ENCODE measurements at regions not wholly inside any gene's neighbourhood (a gene's known extent, or its start where the extent isn't known, plus 50 kb on each side); places are given as distances from the start of the nearest gene placed in this dataset.

DNA sequence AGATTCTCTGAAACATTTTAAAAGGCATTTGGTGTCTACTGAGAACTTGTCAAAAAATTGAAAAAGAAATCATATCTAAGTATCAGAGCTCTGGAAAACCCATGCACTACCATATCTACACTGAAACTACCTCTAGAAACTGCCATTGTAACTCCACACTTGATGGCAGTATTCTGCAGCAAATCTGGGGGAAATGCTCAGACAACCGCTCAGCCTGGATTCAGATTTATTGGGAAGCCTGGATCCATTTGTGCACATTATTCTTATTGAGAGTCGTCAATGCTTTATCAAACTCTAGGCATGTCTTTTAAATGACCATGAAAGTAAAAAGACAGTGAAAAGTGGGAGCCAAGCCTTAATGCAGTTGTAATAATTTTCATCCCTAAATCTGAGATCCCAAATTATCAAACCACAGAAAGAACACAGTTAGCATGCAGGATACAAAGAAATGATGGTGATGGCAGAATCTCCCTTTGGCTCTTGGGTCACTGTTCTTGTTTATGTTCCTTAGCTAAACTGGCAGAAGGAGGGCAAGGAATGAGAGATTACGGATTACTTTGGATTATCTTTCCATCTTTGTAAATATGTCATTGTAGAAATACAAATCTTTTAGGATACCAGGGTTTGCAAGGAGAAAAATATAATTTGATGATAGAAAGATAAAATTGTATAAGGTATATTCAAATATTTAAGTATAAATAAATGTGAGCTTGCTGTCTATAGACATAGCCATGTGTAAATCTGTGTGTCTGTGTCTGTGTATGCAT, 512.1 kb upstream of the SYT4 start:
- H3K4me1 Mint-ChIP-seq = no peaks in the 10 kb centered on the region
- no peak for ATAC-seq
- POLR2A ChIA-PET = no interaction called here
- no peaks in the 10 kb centered on the region for H3K27me3 Mint-ChIP-seq
- H3K9me3 Mint-ChIP-seq (ENCODE audit: low read depth) = no peaks in the 10 kb centered on the region
- intact Hi-C loops (cut with DNase I, micrococcal nuclease) = no loop called here
- no peak for DNase-seq
- H3K27ac Mint-ChIP-seq = no peak overlapping the region
- H3K4me3 Mint-ChIP-seq = no peak overlapping the region
- CTCF ChIA-PET = no interaction called here
- H3K36me3 Mint-ChIP-seq (ENCODE audit: low read depth) = no peaks in the 10 kb centered on the region

DNA sequence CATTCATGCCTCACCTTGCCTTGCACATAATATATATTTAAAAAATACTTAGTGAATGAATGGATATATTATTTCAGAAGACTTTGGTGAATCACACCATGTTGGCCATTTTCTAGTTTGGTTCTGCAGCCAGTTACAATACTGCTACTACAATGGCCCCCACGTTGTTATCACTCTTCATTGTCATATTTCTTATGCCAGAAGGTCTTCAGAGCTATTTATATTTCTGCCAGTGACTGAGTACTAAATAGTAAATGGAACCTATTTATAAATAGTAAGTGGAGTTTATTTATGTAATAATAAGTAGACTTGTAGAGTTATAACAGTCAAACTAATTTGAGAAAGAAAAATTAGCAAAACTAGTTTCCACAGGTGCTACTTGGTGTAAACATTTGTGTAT, 516.6 kb upstream of the SYT4 start:
- ChIA-PET CTCF (no interaction called here), POLR2A (no interaction called here)
- H3K27ac Mint-ChIP-seq = no peak overlapping the region
- no peak overlapping the region for H3K4me3 Mint-ChIP-seq
- H3K36me3 Mint-ChIP-seq (ENCODE audit: low read depth) = no peaks in the 10 kb centered on the region
- H3K27me3 Mint-ChIP-seq = no peaks in the 10 kb centered on the region
- H3K4me1 Mint-ChIP-seq = no peaks in the 10 kb centered on the region
- H3K9me3 Mint-ChIP-seq (ENCODE audit: low read depth) = no peaks in the 10 kb centered on the region
- DNase-seq (no peak), ATAC-seq (no peak)
- intact Hi-C loops (cut with DNase I, micrococcal nuclease) = no loop called here

DNA sequence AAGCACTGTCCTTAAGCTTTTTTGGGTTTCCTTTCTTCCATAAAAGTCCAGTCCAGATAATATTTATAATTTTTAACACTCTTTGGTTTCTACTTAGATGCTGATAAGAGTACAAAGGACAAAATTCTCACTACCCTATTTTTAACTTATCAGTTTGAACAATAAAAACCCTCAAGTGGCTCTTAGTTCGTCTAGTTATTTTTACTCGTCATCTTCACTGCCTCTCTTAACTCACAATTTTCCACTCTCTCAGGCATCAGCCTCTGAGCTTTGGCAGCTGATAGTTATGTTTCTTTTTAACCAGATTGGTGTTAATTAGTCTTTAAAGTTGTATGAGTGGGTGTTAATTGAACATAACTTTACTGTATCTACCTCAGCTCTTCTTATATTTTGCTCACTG, 517.1 kb upstream of the SYT4 start:
- ChIA-PET POLR2A (no interaction called here), CTCF (no interaction called here)
- Mint-ChIP-seq H3K9me3 (ENCODE audit: low read depth) (no peaks in the 10 kb centered on the region), H3K36me3 (ENCODE audit: low read depth) (no peaks in the 10 kb centered on the region), H3K4me1 (no peaks in the 10 kb centered on the region), H3K27ac (no peak overlapping the region), H3K27me3 (no peaks in the 10 kb centered on the region), H3K4me3 (no peak overlapping the region)
- DNase-seq = no peak
- intact Hi-C loops (cut with DNase I, micrococcal nuclease) = no loop called here
- ATAC-seq = no peak

DNA sequence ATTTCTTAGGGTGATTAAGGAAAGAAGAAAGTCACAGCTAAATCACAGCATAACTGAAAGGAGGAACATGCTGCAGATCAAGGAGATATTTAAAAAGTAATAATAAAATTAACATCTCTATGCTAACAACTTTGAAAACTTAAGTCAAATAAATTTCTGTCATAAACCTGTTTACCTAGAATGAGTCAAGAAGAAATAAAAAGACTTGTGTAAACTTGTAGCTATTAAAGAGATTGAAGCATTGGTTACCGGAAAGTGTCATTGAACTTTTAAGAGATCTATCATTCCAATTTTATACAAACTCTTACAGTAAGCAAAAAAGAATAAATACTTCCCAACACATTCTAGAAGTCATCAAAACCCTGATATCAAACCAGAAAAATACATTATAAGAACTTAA, 520.1 kb upstream of the SYT4 start:
- H3K9me3 Mint-ChIP-seq (ENCODE audit: low read depth) = no peaks in the 10 kb centered on the region
- H3K27me3 Mint-ChIP-seq = no peaks in the 10 kb centered on the region
- ChIA-PET POLR2A (no interaction called here), CTCF (no interaction called here)
- no peak for DNase-seq
- ATAC-seq = no peak
- no peak overlapping the region for H3K4me3 Mint-ChIP-seq
- intact Hi-C loops (cut with DNase I, micrococcal nuclease) = no loop called here
- H3K36me3 Mint-ChIP-seq (ENCODE audit: low read depth) = no peaks in the 10 kb centered on the region
- no peak overlapping the region for H3K27ac Mint-ChIP-seq
- no peaks in the 10 kb centered on the region for H3K4me1 Mint-ChIP-seq

DNA sequence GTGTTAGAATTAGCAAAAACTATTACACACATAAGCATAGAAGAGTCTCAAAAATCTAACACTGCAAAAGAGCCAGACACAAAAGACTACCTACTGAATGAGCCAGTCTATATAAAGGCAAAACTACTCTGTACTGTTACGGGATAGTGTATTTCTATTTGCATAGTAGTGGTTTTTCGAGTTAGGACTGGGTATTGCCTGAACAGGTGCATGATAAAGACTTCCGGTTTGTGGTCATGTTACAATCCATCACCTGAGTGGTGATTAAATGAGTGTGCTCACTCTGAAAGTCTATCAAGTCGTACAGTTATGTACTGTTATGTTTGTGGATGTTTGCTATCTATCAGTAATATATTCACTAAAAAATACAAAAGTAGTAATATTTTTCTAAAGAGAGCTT, 523.3 kb upstream of the SYT4 start:
- intact Hi-C loops (cut with DNase I, micrococcal nuclease) = no loop called here
- Mint-ChIP-seq H3K4me3 (no peak overlapping the region), H3K27ac (no peak overlapping the region), H3K27me3 (no peaks in the 10 kb centered on the region), H3K9me3 (ENCODE audit: low read depth) (peaks cover 3% of the 10 kb centered on the region), H3K36me3 (ENCODE audit: low read depth) (no peaks in the 10 kb centered on the region), H3K4me1 (no peaks in the 10 kb centered on the region)
- POLR2A ChIA-PET = no interaction called here
- no peak for DNase-seq
- CTCF ChIA-PET = no interaction called here
- no peak for ATAC-seq

DNA sequence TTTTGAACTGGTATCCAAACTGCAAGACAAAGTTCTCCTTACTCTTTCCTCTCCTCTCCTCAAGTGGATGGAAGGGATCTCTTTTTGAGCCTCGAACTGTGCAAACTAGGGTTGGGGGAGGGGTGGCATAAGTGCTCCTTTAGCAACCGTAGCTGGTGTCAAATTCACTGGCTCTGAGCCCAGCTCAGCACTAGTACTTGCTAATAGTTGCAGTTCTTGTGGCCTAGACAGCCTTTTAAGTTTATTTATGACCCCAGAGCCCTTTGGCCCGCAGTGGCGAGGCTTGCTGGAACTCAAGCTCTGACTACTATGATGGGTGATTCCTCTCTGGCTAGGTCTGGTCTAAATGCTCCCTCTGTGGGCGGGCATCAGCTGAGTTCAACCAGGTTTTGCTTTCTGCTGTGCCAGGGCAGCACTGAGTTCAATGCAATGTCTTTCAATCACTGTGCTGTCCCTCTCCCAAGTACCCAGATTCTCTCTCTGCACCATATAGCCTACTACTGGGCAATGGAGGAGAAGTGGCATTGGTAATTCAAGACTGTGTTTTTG, 528.4 kb upstream of the SYT4 start:
- Mint-ChIP-seq H3K27ac (no peak overlapping the region), H3K36me3 (ENCODE audit: low read depth) (no peaks in the 10 kb centered on the region), H3K4me1 (no peaks in the 10 kb centered on the region), H3K9me3 (ENCODE audit: low read depth) (peaks cover 3% of the 10 kb centered on the region), H3K27me3 (no peaks in the 10 kb centered on the region), H3K4me3 (no peak overlapping the region)
- intact Hi-C loops (cut with DNase I, micrococcal nuclease) = no loop called here
- ChIA-PET POLR2A (no interaction called here), CTCF (interaction anchor here (0.6 kb wide), 1 partner anchor 585 kb away, joined by 3 read pairs; no protein-coding TSS in a partner anchor)
- ATAC-seq = no peak
- no peak for DNase-seq

DNA sequence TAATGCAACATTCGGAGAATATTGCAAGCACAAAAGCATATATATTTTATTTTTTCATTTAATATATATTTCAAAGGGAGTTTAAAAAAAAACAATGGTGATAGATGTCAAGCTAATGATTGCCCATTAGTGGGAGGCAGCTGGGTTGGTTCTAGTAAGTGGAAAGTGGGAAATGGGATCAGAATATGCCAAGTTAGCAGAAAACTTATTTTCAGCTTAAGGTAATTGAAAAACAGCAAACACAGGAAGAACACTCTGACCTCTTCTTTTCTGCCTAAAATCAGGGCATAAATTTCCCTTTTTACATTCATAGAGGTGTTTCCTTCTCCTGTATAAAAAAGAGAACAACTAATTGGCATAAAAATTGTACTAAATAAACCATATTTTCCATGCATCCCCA, 535.3 kb upstream of the SYT4 start:
- H3K9me3 Mint-ChIP-seq (ENCODE audit: low read depth) = no peaks in the 10 kb centered on the region
- POLR2A ChIA-PET = no interaction called here
- DNase-seq (no peak), ATAC-seq (no peak)
- intact Hi-C loops (cut with DNase I, micrococcal nuclease) = no loop called here
- H3K4me1 Mint-ChIP-seq = no peaks in the 10 kb centered on the region
- no peak overlapping the region for H3K27ac Mint-ChIP-seq
- H3K4me3 Mint-ChIP-seq = no peak overlapping the region
- no peaks in the 10 kb centered on the region for H3K36me3 Mint-ChIP-seq (ENCODE audit: low read depth)
- no peaks in the 10 kb centered on the region for H3K27me3 Mint-ChIP-seq
- CTCF ChIA-PET = no interaction called here

DNA sequence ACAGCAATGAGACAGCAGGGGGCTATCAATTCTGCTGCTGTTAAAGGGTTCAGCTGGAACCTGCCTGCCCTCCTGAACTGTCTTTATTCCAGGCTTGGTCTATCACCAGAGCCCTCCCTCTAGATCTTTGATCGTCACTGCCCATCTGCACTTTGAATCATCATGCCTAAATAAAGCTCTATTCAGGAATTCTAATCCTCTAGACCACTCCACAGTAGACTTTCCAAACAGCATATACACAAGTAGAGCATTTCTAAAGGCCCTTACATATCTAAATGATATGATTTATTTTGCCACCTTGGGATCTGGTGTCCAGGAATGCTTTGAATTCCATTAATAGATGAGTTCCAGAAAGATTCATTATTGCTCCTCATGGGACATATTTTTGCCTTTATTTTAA, 542.1 kb upstream of the SYT4 start:
- ChIA-PET CTCF (interaction anchor here (0.5 kb wide), 1 partner anchor 8 kb away, joined by 3 read pairs; no protein-coding TSS in a partner anchor), POLR2A (no interaction called here)
- no peaks in the 10 kb centered on the region for H3K27me3 Mint-ChIP-seq
- H3K27ac Mint-ChIP-seq = no peak overlapping the region
- intact Hi-C loops (cut with DNase I, micrococcal nuclease) = no loop called here
- ATAC-seq = no peak
- no peak for DNase-seq
- H3K9me3 Mint-ChIP-seq (ENCODE audit: low read depth) = no peaks in the 10 kb centered on the region
- no peaks in the 10 kb centered on the region for H3K4me1 Mint-ChIP-seq
- no peak overlapping the region for H3K4me3 Mint-ChIP-seq
- H3K36me3 Mint-ChIP-seq (ENCODE audit: low read depth) = no peaks in the 10 kb centered on the region

DNA sequence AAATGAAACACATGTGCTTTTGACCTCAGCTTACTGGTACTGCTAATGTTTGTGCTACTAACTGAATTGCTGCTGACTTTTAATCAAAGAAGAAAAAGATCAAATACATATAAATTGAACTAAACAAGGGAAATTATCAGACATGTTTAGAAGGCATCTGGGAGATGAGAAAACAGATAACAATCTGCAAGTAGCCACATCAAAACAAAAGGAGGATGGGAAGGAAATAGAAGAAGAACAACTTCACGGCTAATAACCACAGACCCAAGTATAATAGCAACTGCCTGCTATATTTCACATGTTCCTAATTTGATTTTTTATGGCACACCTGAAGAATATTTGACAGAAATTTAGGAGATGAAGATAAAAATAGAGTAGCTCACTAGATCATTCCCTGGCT, 542.6 kb upstream of the SYT4 start:
- Mint-ChIP-seq H3K9me3 (ENCODE audit: low read depth) (no peaks in the 10 kb centered on the region), H3K36me3 (ENCODE audit: low read depth) (no peaks in the 10 kb centered on the region), H3K27me3 (no peaks in the 10 kb centered on the region), H3K27ac (no peak overlapping the region), H3K4me1 (no peaks in the 10 kb centered on the region), H3K4me3 (no peak overlapping the region)
- intact Hi-C loops (cut with DNase I, micrococcal nuclease) = no loop called here
- ChIA-PET CTCF (no interaction called here), POLR2A (no interaction called here)
- ATAC-seq (no peak), DNase-seq (no peak)

DNA sequence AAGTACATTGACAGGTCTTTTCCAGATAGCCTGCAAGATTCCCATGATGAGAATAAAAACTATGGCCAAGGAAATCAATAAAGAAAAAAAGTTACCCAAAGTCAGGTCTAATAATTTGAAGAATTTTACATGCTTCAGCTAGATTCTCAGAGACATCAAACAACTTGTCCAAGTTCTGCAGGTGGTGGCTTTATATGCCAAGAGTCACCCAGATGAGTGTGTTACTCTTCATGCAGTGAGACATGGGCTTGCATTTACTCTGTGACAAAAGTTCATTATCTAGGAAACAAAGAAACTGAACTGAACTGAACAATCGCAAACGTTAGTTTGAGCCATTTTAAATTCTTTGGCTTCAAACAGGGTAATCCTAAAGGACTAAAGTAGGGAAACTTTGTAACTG, 548.5 kb upstream of the SYT4 start:
- no peaks in the 10 kb centered on the region for H3K9me3 Mint-ChIP-seq (ENCODE audit: low read depth)
- no peak overlapping the region for H3K4me3 Mint-ChIP-seq
- ATAC-seq (no peak), DNase-seq (no peak)
- H3K4me1 Mint-ChIP-seq = no peaks in the 10 kb centered on the region
- no peaks in the 10 kb centered on the region for H3K27me3 Mint-ChIP-seq
- intact Hi-C loops (cut with DNase I, micrococcal nuclease) = no loop called here
- H3K36me3 Mint-ChIP-seq (ENCODE audit: low read depth) = no peaks in the 10 kb centered on the region
- H3K27ac Mint-ChIP-seq = no peak overlapping the region
- ChIA-PET POLR2A (no interaction called here), CTCF (no interaction called here)

DNA sequence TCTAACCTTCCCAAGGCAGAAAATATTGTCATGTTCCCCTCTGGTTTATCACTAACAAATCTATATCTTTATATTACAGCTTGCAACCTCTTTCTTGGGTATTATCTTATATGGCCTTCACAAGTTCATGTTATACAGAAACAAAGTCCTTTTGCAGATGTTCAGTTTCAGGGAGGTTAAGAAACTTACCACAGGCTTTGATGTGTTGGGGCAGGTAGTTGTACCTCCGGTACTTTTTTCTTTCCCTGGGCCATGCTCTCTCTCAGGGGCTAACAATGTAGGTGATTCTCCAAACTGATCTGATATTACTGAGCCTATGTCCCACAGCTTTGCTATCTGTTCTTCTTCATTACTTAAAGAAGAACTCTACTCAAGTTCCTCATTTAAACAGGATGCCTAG, 548.9 kb upstream of the SYT4 start:
- DNase-seq (no peak), ATAC-seq (no peak)
- Mint-ChIP-seq H3K9me3 (ENCODE audit: low read depth) (no peaks in the 10 kb centered on the region), H3K4me1 (no peaks in the 10 kb centered on the region), H3K27ac (no peak overlapping the region), H3K27me3 (no peaks in the 10 kb centered on the region), H3K4me3 (no peak overlapping the region), H3K36me3 (ENCODE audit: low read depth) (no peaks in the 10 kb centered on the region)
- ChIA-PET POLR2A (no interaction called here), CTCF (no interaction called here)
- intact Hi-C loops (cut with DNase I, micrococcal nuclease) = no loop called here

DNA sequence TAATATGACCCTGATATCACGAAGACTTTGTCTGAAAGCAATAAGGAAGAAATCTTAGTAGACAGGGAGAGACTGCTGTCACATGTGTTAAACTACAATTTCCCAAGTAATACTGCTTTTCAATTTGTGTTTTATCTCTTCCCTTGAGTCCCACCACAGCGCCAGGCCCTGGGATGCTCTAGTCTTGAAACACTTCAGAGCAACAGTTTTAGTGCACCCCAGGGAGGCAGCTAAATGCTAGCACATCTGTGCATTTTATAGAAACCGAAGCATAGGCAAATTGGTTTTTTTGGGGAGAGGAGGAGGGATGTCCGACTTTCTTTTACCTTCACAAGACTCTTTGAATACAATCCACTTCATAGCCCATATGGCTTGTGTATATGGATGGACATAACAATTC, 550.0 kb upstream of the SYT4 start:
- H3K9me3 Mint-ChIP-seq (ENCODE audit: low read depth) = no peaks in the 10 kb centered on the region
- no peaks in the 10 kb centered on the region for H3K36me3 Mint-ChIP-seq (ENCODE audit: low read depth)
- H3K27ac Mint-ChIP-seq = no peak overlapping the region
- ATAC-seq (no peak), DNase-seq (no peak)
- ChIA-PET CTCF (interaction anchor here (0.6 kb wide), 1 partner anchor 8 kb away, joined by 3 read pairs; no protein-coding TSS in a partner anchor), POLR2A (no interaction called here)
- H3K4me1 Mint-ChIP-seq = no peaks in the 10 kb centered on the region
- no peaks in the 10 kb centered on the region for H3K27me3 Mint-ChIP-seq
- no peak overlapping the region for H3K4me3 Mint-ChIP-seq
- intact Hi-C loops (cut with DNase I, micrococcal nuclease) = no loop called here

DNA sequence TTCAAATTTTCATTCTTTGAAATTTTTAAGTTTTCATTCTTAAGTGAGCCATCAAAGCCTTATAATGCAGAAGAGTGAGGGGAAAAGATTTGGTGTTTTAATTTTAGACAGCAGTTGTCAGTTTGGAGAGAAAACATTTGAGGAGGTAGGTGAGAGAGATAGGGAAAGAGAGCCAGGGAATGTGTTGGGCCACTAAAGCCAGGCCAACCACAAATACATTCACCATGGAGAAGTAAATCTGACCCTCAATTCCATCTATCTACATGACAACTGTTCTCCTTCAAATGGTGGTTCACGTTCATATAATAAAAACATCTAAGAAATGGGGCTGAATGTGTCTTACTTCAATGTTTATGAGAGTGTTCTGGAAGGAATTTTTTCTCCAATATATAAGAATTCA, 553.0 kb upstream of the SYT4 start:
- H3K36me3 Mint-ChIP-seq (ENCODE audit: low read depth) = no peaks in the 10 kb centered on the region
- H3K4me3 Mint-ChIP-seq = no peak overlapping the region
- CTCF ChIA-PET = no interaction called here
- intact Hi-C loops (cut with DNase I, micrococcal nuclease) = no loop called here
- H3K4me1 Mint-ChIP-seq = no peaks in the 10 kb centered on the region
- no peaks in the 10 kb centered on the region for H3K27me3 Mint-ChIP-seq
- H3K9me3 Mint-ChIP-seq (ENCODE audit: low read depth) = no peaks in the 10 kb centered on the region
- DNase-seq (no peak), ATAC-seq (no peak)
- POLR2A ChIA-PET = no interaction called here
- no peak overlapping the region for H3K27ac Mint-ChIP-seq
